K562 (cell line): ENCODE measurements at regions not wholly inside any gene's neighbourhood (a gene's known extent, or its start where the extent isn't known, plus 50 kb on each side); places are given as distances from the start of the nearest gene placed in this dataset.
A peak's percentile ranks its signal among the peaks of the same experiment; 100 is the strongest.

Experiments used
- ATAC-seq: fragments of 200-7000 bp; cut with Tn5 transposase; 3 replicates; pipeline ENCODE4 v1.9.1; 2020; ENCODE audit warnings: moderate library complexity
- BruUV-seq: library from RNA; stranded (reverse); fragments of 400-500 nt; replicated peaks from 2 replicates; lab custom pipeline; 2021; lab: Mats Ljungman, UMichigan
- CTCF ChIA-PET: fragments of 300-600 bp; formaldehyde crosslinking; extraction: SDS; loops from one replicate; lab custom pipeline; 2021; ENCODE audit warnings: low intra/inter-chr PET ratio; lab: Yijun Ruan, JAX
- POLR2A ChIA-PET: fragments of 300-600, 350-650 bp; sonication (Branson Sonifier 250); formaldehyde crosslinking; extraction: SDS; loops from one replicate; lab custom pipeline; 2021; ENCODE audit warnings: antibody characterized with exemption, inconsistent platforms; lab: Yijun Ruan, JAX
- DNase-seq, 4 experiments: peaks; one replicate each; pipeline versions ENCODE4 v3.0.0 to v3.0.0-alpha.2; 2011 to 2018; ENCODE audit warnings: low spot score in 3 of 4, mixed read lengths in 3 of 4; ENCODE audit errors: extremely low read depth in 1 of 4
- FAIRE-seq: peaks from 2 replicates; lab custom pipeline; 2011; peaks lifted over from hg19 to GRCh38; lab: Jason Lieb, UNC
- H2AFZ ChIP-seq: 2 replicates; pipeline ENCODE4 v1.6.0; 2011; ENCODE audit warnings: low read depth, low read length, control low read depth, inconsistent platforms
- H3K27ac ChIP-seq: fragments of 200-600 bp; 3 replicates; pipeline ENCODE4 v1.8.0; 2011; ENCODE audit warnings: low read depth, mild to moderate bottlenecking, control low read depth, inconsistent platforms, low read length, moderate library complexity, mixed read lengths; ENCODE audit errors: extremely low read depth
- H3K27me3 ChIP-seq, 2 experiments: fragments of 300-600 bp in 1 of 2; 2 replicates in 1 of 2; 3 replicates in 1 of 2; pipeline versions ENCODE4 v1.6.0 to v1.8.0; 2011; ENCODE audit warnings: inconsistent platforms in 2 of 2, low read length in 2 of 2, mild to moderate bottlenecking in 1 of 2, mixed read lengths in 1 of 2, moderate library complexity in 1 of 2; ENCODE audit not compliant: control insufficient read depth in 2 of 2, insufficient read depth in 2 of 2
- H3K36me3 ChIP-seq: fragments of 300-600 bp; 3 replicates; pipeline ENCODE4 v1.8.0; 2011; ENCODE audit warnings: mild to moderate bottlenecking, low read length, inconsistent platforms; ENCODE audit not compliant: control insufficient read depth, insufficient read depth
- H3K4me1 ChIP-seq, 2 experiments: fragments of 200-600 bp in 1 of 2; replicated peaks in 1 of 2; 2 replicates in 1 of 2; 3 replicates in 1 of 2; pipeline versions ENCODE4 v1.5.1 to v1.8.0; 2011; ENCODE audit warnings: inconsistent platforms in 2 of 2, low read length in 2 of 2, mild to moderate bottlenecking in 1 of 2, mixed read lengths in 1 of 2, moderate library complexity in 1 of 2; ENCODE audit not compliant: control insufficient read depth in 2 of 2, insufficient read depth in 2 of 2
- H3K4me2 ChIP-seq: 2 replicates; pipeline ENCODE4 v1.6.1; 2011; ENCODE audit warnings: low read length, control low read depth, inconsistent platforms, mixed read lengths; ENCODE audit not compliant: insufficient read depth
- H3K4me3 ChIP-seq: fragments of 200-600 bp; sonication (generic), shearing (Covaris generic); 2 replicates; pipeline ENCODE4 v1.5.1; 2016; ENCODE audit warnings: control low read depth, inconsistent platforms
- H3K79me2 ChIP-seq: fragments of 200-600 bp; 3 replicates; pipeline ENCODE4 v1.8.0; 2011; ENCODE audit warnings: low read length, inconsistent platforms; ENCODE audit not compliant: control insufficient read depth, insufficient read depth
- H3K9ac ChIP-seq, 2 experiments: 2 replicates each; pipeline versions ENCODE4 v1.6.0 to v1.6.1; 2011; ENCODE audit warnings: low read depth in 2 of 2, low read length in 2 of 2, control low read depth in 1 of 2, inconsistent platforms in 1 of 2, mild to moderate bottlenecking in 1 of 2, mixed read lengths in 1 of 2; ENCODE audit not compliant: insufficient read depth in 1 of 2
- H3K9me1 ChIP-seq: one replicate; pipeline ENCODE4 v1.6.0; 2011; ENCODE audit warnings: inconsistent platforms, mild to moderate bottlenecking, low read length, moderate library complexity; ENCODE audit not compliant: control insufficient read depth, insufficient read depth
- H3K9me3 ChIP-seq: replicated peaks from 2 replicates; pipeline ENCODE4 v1.5.1; 2011; ENCODE audit warnings: low read depth, low read length, inconsistent platforms; ENCODE audit not compliant: control insufficient read depth, insufficient read depth
- H4K20me1 ChIP-seq: replicated peaks from 2 replicates; pipeline ENCODE4 v1.6.1; 2011; ENCODE audit warnings: low read length, inconsistent platforms, mixed read lengths; ENCODE audit not compliant: control insufficient read depth, insufficient read depth
- ATF3 ChIP-seq, 2 experiments: fragments of 450-650 bp in 1 of 2; sonication (generic) in 1 of 2; formaldehyde crosslinking in 1 of 2; IDR thresholded peaks in 1 of 2; conservative IDR thresholded peaks in 1 of 2; 2 replicates each; pipeline versions ENCODE4 v1.6.1 to v1.8.1; 2016 to 2023; ENCODE audit warnings: mild to moderate bottlenecking in 2 of 2, moderate library complexity in 2 of 2, inconsistent platforms in 1 of 2, missing genetic modification reagents in 1 of 2
- MBD1 ChIP-seq: fragments of 250-450 bp; sonication (Bioruptor Pico); IDR thresholded peaks from 2 replicates; pipeline ENCODE4 v1.8.0; 2022; ENCODE audit warnings: inconsistent platforms
- in situ Hi-C: fragments of 300-500 bp; cut with MboI; formaldehyde crosslinking; loops from 4 replicates; pipeline ENCODE4 v1.15.0; 2018; ENCODE audit warnings: inconsistent platforms, mixed read lengths
- intact Hi-C: fragments of 100-400 bp; cut with micrococcal nuclease; formaldehyde crosslinking; loops from 2 replicates; pipeline ENCODE4 v1.14.2; 2022

GRCh38 chr1:65064981-65065380 is 83.0 kb upstream of the AK4 start:
- H3K9me1 ChIP-seq: no peaks in the 10 kb centered on the region
- no peaks in the 10 kb centered on the region for H3K36me3 ChIP-seq
- no peaks in the 10 kb centered on the region for H3K9me3 ChIP-seq
- no peaks in the 10 kb centered on the region; the same call in 1 of the 2 replicates for H4K20me1 ChIP-seq
- H3K79me2 ChIP-seq: peaks cover 53% of the 10 kb centered on the region
- H3K4me2 ChIP-seq: peak overlapping the region; percentile 88
- H3K4me3 ChIP-seq: no peak overlapping the region
- H3K4me1 ChIP-seq: peaks cover 18 to 26% of the 10 kb centered on the region in 2 experiments; a peak in 4 of 5 replicates
- in situ Hi-C loops: loop anchor here (5.0 to 25.0 kb wide), 4 partner anchors 147 to 1172 kb away; partner anchors contain the start of genes LEPR and LEPROT
- TF ChIP-seq MBD1 (CRISPR knock-in tag) (no peak), ATF3 (IDR thresholded peaks at IDR 0.05) (peak; percentile 40; the same call in 1 of the 2 replicates), ATF3 (CRISPR knock-in tag; conservative IDR thresholded peaks at IDR 0.05) (no peak)
- DNase-seq: no peak
- ChIA-PET CTCF (interaction anchor here (0.6 kb wide), 1 partner anchor 209 kb away, joined by 3 read pairs; no protein-coding TSS in a partner anchor), POLR2A (interaction anchor here (0.6 to 2.4 kb wide), 6 partner anchors 10 to 1530 kb away, joined by 3 to 14 read pairs (median 5); no protein-coding TSS in a partner anchor)
- ATAC-seq: no peak
- no peak overlapping the region for H2AFZ ChIP-seq
- TSS peak; percentile 34 for BruUV-seq
- no peak overlapping the region for H3K9ac ChIP-seq
- intact Hi-C loops: loop anchor here (5.0 to 10.0 kb wide), 3 partner anchors 82 to 1180 kb away; partner anchors contain the start of genes AK4, LEPR and LEPROT
- peak; percentile 23 for FAIRE-seq
- no peak overlapping the region for H3K27ac ChIP-seq
- H3K27me3 ChIP-seq: no peaks in the 10 kb centered on the region
